GM18499 (cell line): ENCODE measurements at regions not wholly inside any gene's neighbourhood (a gene's known extent, or its start where the extent isn't known, plus 50 kb on each side); places are given as distances from the start of the nearest gene placed in this dataset.

ENCODE experiments used
- ATAC-seq: cut with Tn5 transposase; IDR thresholded peaks from one replicate; pipeline ENCODE4 v1.9.1; 2021; ENCODE audit warnings: moderate number of reproducible peaks; ENCODE audit not compliant: insufficient read depth, unreplicated experiment

GRCh38 chr11:82676483-82677094 is 57.1 kb downstream of the FAM181B start:
- ATAC-seq = no peak

- no peak for ATAC-seq
Measured at GRCh38 chr11:82675838-82676237, 57.8 kb downstream of the FAM181B start.

GRCh38 chr11:82673631-82674030 is 60.0 kb downstream of the FAM181B start:
- ATAC-seq = no peak

GRCh38 chr11:82671451-82671850 is 62.2 kb downstream of the FAM181B start:
- no peak for ATAC-seq

GRCh38 chr11:82663535-82663934 is 70.1 kb downstream of the FAM181B start:
- ATAC-seq = no peak

GRCh38 chr11:82653752-82654151 is 79.9 kb downstream of the FAM181B start:
- ATAC-seq = no peak

GRCh38 chr11:82639251-82639650 is 94.4 kb downstream of the FAM181B start:
- ATAC-seq = no peak

- no peak for ATAC-seq
Measured at GRCh38 chr11:82636615-82637014, 97.0 kb downstream of the FAM181B start.

- ATAC-seq = no peak
Measured at GRCh38 chr11:82634091-82634490, 99.6 kb downstream of the FAM181B start.

GRCh38 chr11:82631722-82632630 is 101.7 kb downstream of the FAM181B start:
- ATAC-seq = peak; percentile 80

GRCh38 chr11:82610671-82611070 is 123.0 kb downstream of the FAM181B start:
- no peak for ATAC-seq

GRCh38 chr11:82606738-82607137 is 126.9 kb downstream of the FAM181B start:
- ATAC-seq = no peak

GRCh38 chr11:82601711-82602110 is 132.0 kb downstream of the FAM181B start:
- no peak for ATAC-seq

GRCh38 chr11:82599836-82600235 is 133.8 kb downstream of the FAM181B start:
- ATAC-seq = no peak

- no peak for ATAC-seq
Measured at GRCh38 chr11:82586581-82586980, 147.1 kb downstream of the FAM181B start.

- no peak for ATAC-seq
Measured at GRCh38 chr11:82577246-82577645, 156.4 kb downstream of the FAM181B start.

- ATAC-seq = no peak
Measured at GRCh38 chr11:82560836-82561235, 172.8 kb downstream of the FAM181B start.

- no peak for ATAC-seq
Measured at GRCh38 chr11:82559609-82560008, 174.1 kb downstream of the FAM181B start.

- peak; percentile 98 for ATAC-seq
Measured at GRCh38 chr11:82557274-82557673, 176.4 kb downstream of the FAM181B start.

- ATAC-seq = no peak
Measured at GRCh38 chr11:82556210-82556609, 177.5 kb downstream of the FAM181B start.

- ATAC-seq = no peak
Measured at GRCh38 chr11:82546661-82547557, 186.8 kb downstream of the FAM181B start.
